B cell (primary cell): ENCODE measurements at regions not wholly inside any gene's neighbourhood (a gene's known extent, or its start where the extent isn't known, plus 50 kb on each side); places are given as distances from the start of the nearest gene placed in this dataset.

Experiments
- ATAC-seq: fragments of 200-7000 bp; cut with Tn5 transposase; one replicate; pipeline ENCODE4 v1.10.0; 2021; ENCODE audit warnings: low read depth, mild to moderate bottlenecking, moderate number of reproducible peaks, moderate library complexity
- CTCF ChIA-PET: fragments of 350-600 bp; sonication (Branson Sonifier 250); formaldehyde crosslinking; loops from one replicate; lab custom pipeline; 2021; ENCODE audit warnings: antibody characterized with exemption, inconsistent platforms; lab: Charles Lee
- POLR2A ChIA-PET: fragments of 350-600 bp; sonication (Branson Sonifier 250); formaldehyde crosslinking; loops from one replicate; lab custom pipeline; 2021; ENCODE audit warnings: antibody characterized with exemption; lab: Charles Lee
- DNase-seq: peaks from one replicate; pipeline ENCODE4 v3.0.0; 2013
- H2AFZ ChIP-seq: 2 replicates; pipeline ENCODE4 v1.6.1; 2012; ENCODE audit warnings: mild to moderate bottlenecking, low read depth, low read length; ENCODE audit not compliant: insufficient read depth, poor library complexity, severe bottlenecking
- H3K27ac ChIP-seq, 2 donors: 1 replicate in 1 of 2; 2 replicates in 1 of 2; pipeline ENCODE4 v1.5.1; 2012 to 2013; ENCODE audit warnings: low read length in 2 of 2, mild to moderate bottlenecking in 2 of 2, moderate library complexity in 1 of 2
- H3K27me3 ChIP-seq, 4 experiments: fragments of 200-600 bp in 1 of 4; sonication (generic) in 1 of 4; replicated peaks in 1 of 4; 1 replicate in 2 of 4; 2 replicates in 2 of 4; pipeline versions ENCODE4 v1.6.1 to v1.7.0; 2013 to 2016; ENCODE audit warnings: low read length in 3 of 4, mild to moderate bottlenecking in 2 of 4, mixed read lengths in 1 of 4, moderate library complexity in 1 of 4; ENCODE audit not compliant: insufficient read depth in 4 of 4, control insufficient read depth in 3 of 4; ENCODE audit errors: control extremely low read depth in 1 of 4
- H3K36me3 ChIP-seq, 2 experiments: replicated peaks in 1 of 2; 1 replicate in 1 of 2; 2 replicates in 1 of 2; pipeline versions ENCODE4 v1.6.1 to v1.7.1; 2013; ENCODE audit warnings: low read length in 1 of 2; ENCODE audit not compliant: insufficient read depth in 2 of 2, control insufficient read depth in 1 of 2; ENCODE audit errors: control extremely low read depth in 1 of 2, extremely low read depth in 1 of 2
- H3K4me1 ChIP-seq, 2 donors: fragments of 200-600 bp in 1 of 2; sonication (generic) in 1 of 2; 1 replicate in 1 of 2; 2 replicates in 1 of 2; pipeline versions ENCODE4 v1.5.1 to v1.6.1; 2013 to 2017; ENCODE audit warnings: low read length in 2 of 2; ENCODE audit not compliant: control insufficient read depth in 2 of 2, insufficient read depth in 2 of 2
- H3K4me2 ChIP-seq: replicated peaks from 2 replicates; pipeline ENCODE3; 2012; ENCODE audit warnings: mild to moderate bottlenecking, low read depth, low read length; ENCODE audit not compliant: poor library complexity, severe bottlenecking
- H3K4me3 ChIP-seq, 5 experiments: fragments of 200-600 bp in 1 of 5; sonication (generic) in 1 of 5; 1 replicate in 3 of 5; 2 replicates in 2 of 5; pipeline versions ENCODE4 v1.5.1 to v1.7.0; 2011 to 2016; ENCODE audit warnings: low read length in 4 of 5, mild to moderate bottlenecking in 4 of 5, low read depth in 2 of 5, control low read depth in 1 of 5, moderate library complexity in 1 of 5; ENCODE audit not compliant: insufficient read depth in 1 of 5; ENCODE audit errors: control extremely low read depth in 1 of 5, extremely low read depth in 1 of 5
- H3K79me2 ChIP-seq: fragments of 200-600 bp; sonication (generic); one replicate; pipeline ENCODE4 v1.6.0; 2016; ENCODE audit warnings: low read length; ENCODE audit not compliant: control insufficient read depth, insufficient read depth
- H3K9ac ChIP-seq: fragments of 200-600 bp; sonication (generic); 2 replicates; pipeline ENCODE4 v1.6.1; 2017; ENCODE audit warnings: mild to moderate bottlenecking, low read length, moderate library complexity
- H3K9me3 ChIP-seq, 3 donors: one replicate each; pipeline versions ENCODE4 v1.6.1 to v1.7.1; 2013; ENCODE audit warnings: low read length in 2 of 3; ENCODE audit not compliant: control insufficient read depth in 2 of 3, insufficient read depth in 1 of 3; ENCODE audit errors: control extremely low read depth in 1 of 3
- H4K20me1 ChIP-seq: 2 replicates; pipeline ENCODE4 v1.6.0; 2012; ENCODE audit warnings: mild to moderate bottlenecking, low read length; ENCODE audit not compliant: insufficient read depth, control insufficient read depth, poor library complexity, severe bottlenecking
- H3K27ac Mint-ChIP-seq: one replicate; pipeline ENCODE4 v1.8.0; 2021; ENCODE audit warnings: mixed read lengths
- H3K27me3 Mint-ChIP-seq: one replicate; pipeline ENCODE4 v1.8.0; 2021; ENCODE audit warnings: mixed read lengths
- H3K4me1 Mint-ChIP-seq: one replicate; pipeline ENCODE4 v1.8.0; 2021; ENCODE audit warnings: mixed read lengths
- H3K4me3 Mint-ChIP-seq: one replicate; pipeline ENCODE4 v1.8.0; 2021; ENCODE audit warnings: mixed read lengths
- H3K9me3 Mint-ChIP-seq: one replicate; pipeline ENCODE4 v1.8.0; 2022; ENCODE audit warnings: mixed read lengths; ENCODE audit not compliant: insufficient read depth
- CTCF ChIP-seq: fragments of 200-600 bp; IDR thresholded peaks from one replicate; pipeline ENCODE4 v1.8.0; 2022; ENCODE audit warnings: antibody characterized with exemption, mild to moderate bottlenecking
- EZH2 ChIP-seq: IDR thresholded peaks from 2 replicates; pipeline ENCODE4 v1.6.1; 2012; ENCODE audit warnings: borderline replicate concordance, low read depth, mild to moderate bottlenecking, moderate library complexity, low read length; ENCODE audit not compliant: insufficient read depth, poor library complexity, severe bottlenecking
- WGBS: methylation state at CpG from one replicate; pipeline ENCODE4 v1.1.5; 2013; ENCODE audit warnings: missing lambda C conversion rate; ENCODE audit not compliant: insufficient coverage; 5-methylcytosine and 5-hydroxymethylcytosine counted together
- intact Hi-C: fragments of 100-400 bp; cut with micrococcal nuclease; formaldehyde crosslinking; loops from one replicate; pipeline ENCODE4 v1.10.0; 2022

DNA sequence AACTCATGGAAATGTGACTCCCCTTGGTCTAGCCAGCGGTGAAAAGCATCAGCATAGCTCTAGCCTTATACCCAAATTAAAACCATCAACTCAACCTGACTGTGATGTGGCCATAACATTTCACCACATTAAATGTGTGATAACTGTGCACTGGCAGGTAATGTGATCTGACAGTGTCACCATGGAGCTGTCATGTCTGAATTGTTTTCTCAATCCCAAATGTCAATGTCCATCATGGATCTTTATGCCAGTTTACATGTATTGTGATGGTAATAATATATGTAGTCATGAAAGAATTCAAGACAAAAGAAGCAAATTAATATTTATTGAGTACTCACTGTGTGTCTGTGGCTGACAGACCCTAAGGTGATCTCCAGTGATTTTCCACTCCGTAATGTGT lies 213.4 kb upstream of the EOMES start:
- H3K27me3 ChIP-seq: no peaks in the 10 kb centered on the region
- H3K4me3 ChIP-seq: no peak overlapping the region
- no peak overlapping the region for H3K27ac ChIP-seq
- Mint-ChIP-seq H3K9me3 (no peaks in the 10 kb centered on the region), H3K27ac (no peak overlapping the region), H3K4me3 (no peak overlapping the region), H3K4me1 (no peaks in the 10 kb centered on the region), H3K27me3 (no peaks in the 10 kb centered on the region)
- ATAC-seq (no peak), DNase-seq (no peak)
- ChIA-PET CTCF (no interaction called here), POLR2A (no interaction called here)
- H3K79me2 ChIP-seq: no peaks in the 10 kb centered on the region
- no peaks in the 10 kb centered on the region for H3K36me3 ChIP-seq
- H4K20me1 ChIP-seq: no peaks in the 10 kb centered on the region
- no peak overlapping the region for H3K9ac ChIP-seq
- no peaks in the 10 kb centered on the region for H3K9me3 ChIP-seq
- no peaks in the 10 kb centered on the region for H3K4me1 ChIP-seq
- TF ChIP-seq EZH2: no peak
- TF ChIP-seq CTCF: no peak
- no CpG with 5 or more reads among the region's 2 CpGs for WGBS
- H2AFZ ChIP-seq: no peak overlapping the region
- intact Hi-C loops: no loop called here
- no peak overlapping the region for H3K4me2 ChIP-seq

DNA sequence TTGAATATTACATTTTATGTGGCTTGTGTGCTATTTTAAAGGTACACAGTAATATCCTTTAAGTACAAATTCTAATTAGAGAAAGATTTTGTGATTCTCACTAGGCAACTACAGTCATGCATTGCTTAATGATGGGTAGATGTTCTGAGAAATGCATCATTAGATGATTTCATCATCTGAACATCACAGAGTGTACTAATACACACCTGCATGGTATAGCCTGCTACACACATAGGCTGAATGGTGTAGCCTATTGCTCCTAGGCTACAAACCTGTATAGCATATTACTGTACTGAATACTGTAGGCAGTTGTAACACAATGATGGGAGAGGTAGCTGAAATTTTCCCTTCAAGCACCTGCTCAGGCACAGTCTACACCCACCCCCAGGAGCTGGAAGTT lies 217.4 kb upstream of the EOMES start:
- H3K79me2 ChIP-seq: no peaks in the 10 kb centered on the region
- H3K27me3 Mint-ChIP-seq: no peaks in the 10 kb centered on the region
- H4K20me1 ChIP-seq: no peaks in the 10 kb centered on the region
- H3K4me2 ChIP-seq: no peak overlapping the region
- no peak for DNase-seq
- ChIA-PET POLR2A (no interaction called here), CTCF (no interaction called here)
- intact Hi-C loops: no loop called here
- H3K4me3 Mint-ChIP-seq: no peak overlapping the region
- no peaks in the 10 kb centered on the region for H3K36me3 ChIP-seq
- H3K9me3 ChIP-seq: no peaks in the 10 kb centered on the region
- no peak overlapping the region for H3K27ac Mint-ChIP-seq
- H3K4me3 ChIP-seq: no peak overlapping the region
- H2AFZ ChIP-seq: no peak overlapping the region
- no peaks in the 10 kb centered on the region for H3K4me1 Mint-ChIP-seq
- H3K27me3 ChIP-seq: no peaks in the 10 kb centered on the region
- H3K27ac ChIP-seq: no peak overlapping the region
- TF ChIP-seq CTCF (no peak), EZH2 (no peak)
- no peak overlapping the region for H3K9ac ChIP-seq
- H3K9me3 Mint-ChIP-seq: no peaks in the 10 kb centered on the region
- ATAC-seq: no peak
- H3K4me1 ChIP-seq: no peaks in the 10 kb centered on the region
